ENCODE measurements at regions not wholly inside any gene's neighbourhood (a gene's known extent, or its start where the extent isn't known, plus 50 kb on each side); places are given as distances from the start of the nearest gene placed in this dataset.
"Not testable (repeated sequence)": the region's sequence is repeated elsewhere in the genome, so short reads cannot be mapped to it uniquely, and the experiment has no call there.

DNA sequence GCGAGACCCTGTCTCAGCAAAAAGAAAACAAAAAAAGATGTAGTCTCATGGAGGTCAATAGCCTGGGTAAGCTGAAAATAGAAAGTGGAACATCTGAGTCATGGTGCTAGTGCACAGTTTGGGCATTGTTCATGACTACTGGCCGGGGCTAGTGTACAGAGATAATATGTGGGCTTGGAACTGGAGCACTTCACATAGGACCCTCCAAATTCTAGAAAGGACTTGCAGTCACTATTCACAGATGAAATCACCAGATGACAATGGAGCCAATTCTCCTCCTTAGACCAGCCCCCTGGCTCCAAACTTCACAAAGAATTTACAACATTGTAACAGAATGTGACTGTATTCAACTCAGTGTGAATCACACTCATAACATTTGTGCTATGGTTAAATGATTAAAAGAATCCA lies 367.8 kb upstream of the SLC7A11 start:
- no peak for DNase-seq

DNA sequence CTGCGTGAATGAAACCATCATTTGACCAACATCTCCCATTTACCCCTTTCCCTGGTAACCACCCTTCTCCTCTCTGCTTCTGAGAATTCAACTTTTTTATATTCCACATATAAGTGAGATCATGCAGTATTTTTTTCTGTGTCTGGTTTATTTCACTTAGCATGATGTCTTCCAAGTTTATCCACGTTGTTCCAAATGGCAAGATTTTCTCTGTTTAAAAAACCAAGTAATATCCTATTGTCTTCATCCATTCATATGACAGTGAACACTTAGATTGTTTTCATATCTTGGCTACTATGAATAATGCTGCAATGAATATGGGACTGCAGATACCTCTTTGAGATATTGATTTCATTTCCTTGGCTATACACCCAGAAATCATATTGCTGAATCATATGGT lies 362.4 kb upstream of the SLC7A11 start:
- no peak for DNase-seq

DNA sequence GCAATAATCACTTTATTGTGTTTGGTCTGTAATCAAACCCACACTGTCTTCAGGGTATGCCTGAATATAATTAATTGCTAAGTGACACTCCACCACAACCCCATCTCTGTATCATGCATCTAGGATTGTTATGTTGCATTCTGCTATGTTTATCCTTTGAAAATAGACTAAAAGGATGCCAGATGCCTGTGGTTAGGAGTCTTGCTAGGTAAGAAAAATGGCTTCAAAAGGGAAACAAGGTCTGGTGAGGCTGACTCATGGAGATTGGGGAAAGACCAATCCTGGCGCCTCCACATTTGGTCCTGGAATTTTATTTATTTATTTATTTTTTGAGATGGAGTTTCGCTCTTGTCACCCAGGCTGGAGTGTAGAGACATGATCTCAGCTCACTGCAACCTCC lies 360.5 kb upstream of the SLC7A11 start:
- no peak for DNase-seq

- DNase-seq, result no peak
These were observed 357.8 kb upstream of the SLC7A11 start for GRCh38 chr4:138599965-138600364.

- DNase-seq, result no peak
These were observed 356.1 kb upstream of the SLC7A11 start for GRCh38 chr4:138598226-138598625.

- no peak for DNase-seq
These were observed 354.7 kb upstream of the SLC7A11 start for GRCh38 chr4:138596896-138597295.

DNA sequence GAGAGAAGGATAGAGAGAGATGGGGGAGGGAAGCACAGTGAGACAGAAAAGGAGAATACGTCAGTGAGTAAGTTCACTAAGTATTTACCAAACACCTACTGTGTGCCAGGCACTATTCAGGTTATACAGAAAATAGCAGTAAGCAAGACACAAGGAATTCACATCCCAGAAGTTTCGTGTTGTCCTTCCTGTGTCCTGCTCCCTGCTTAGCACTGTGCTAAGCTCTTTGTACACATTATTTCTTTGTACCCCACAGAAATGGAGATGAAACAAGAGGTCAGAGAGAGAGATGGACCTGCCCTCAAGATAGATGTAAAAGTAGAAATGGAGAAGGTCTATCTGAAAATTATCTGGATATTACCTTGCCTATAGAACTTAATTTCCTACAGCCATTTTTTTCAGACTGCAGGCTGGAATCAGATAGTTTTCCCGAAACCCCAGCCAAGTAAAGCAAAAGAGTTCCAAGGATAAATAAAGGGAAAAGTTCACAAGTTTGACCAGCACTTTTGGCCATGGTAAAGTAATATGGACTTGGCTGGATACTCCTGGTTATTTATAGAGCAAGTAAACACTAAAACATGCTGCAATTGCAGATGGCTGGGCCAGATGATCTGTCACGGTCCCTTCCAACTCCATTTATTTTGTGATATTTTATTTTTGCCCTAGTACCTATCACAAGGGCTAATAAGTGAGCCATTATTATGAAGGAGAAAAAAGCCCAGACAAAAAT lies 353.7 kb upstream of the SLC7A11 start:
- no peak for DNase-seq

DNA sequence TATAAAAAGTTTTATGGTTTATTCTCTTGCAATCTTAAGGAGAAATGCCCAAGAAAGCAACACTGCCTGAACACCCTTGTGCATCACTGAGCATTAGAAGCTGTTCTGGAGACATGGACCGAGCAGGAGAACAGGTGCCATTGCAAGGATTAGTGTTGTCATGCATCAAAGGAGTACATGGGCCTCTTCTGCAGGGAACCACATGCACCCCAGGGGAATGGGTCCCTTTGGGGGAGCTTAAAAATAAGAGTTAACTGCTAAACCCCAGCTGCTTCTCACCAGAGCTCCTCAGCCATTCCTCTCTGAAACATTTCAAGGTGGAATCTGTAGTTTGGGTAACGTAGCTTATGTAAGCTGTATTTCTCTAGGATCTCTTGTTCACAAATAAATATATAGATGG lies 353.0 kb upstream of the SLC7A11 start:
- DNase-seq, result no peak

- no peak for DNase-seq
These were observed 350.6 kb upstream of the SLC7A11 start for GRCh38 chr4:138592796-138593195.

GRCh38 chr4:138591808-138592207 lies 349.7 kb upstream of the SLC7A11 start:
- DNase-seq, result no peak

- no peak for DNase-seq
These were observed 346.4 kb upstream of the SLC7A11 start for GRCh38 chr4:138588501-138588900.

DNA sequence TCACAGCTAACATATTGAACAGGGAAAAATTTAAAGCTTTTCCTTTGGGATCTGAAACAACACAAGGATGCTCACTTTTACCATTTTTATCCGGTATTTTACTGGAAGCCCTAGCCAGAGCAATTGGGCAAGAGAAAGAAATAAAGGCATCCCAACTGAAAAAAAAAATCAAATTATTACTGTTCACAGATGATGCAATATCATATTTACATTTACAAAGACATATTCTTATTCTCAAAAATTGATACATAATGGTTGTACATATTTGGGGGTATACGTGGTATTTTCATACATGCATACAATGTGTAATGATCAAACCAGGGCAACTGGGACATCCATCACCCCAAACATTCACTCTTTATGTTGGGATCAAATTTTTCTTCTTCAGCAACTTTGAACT lies 337.0 kb upstream of the SLC7A11 start:
- no peak for DNase-seq

DNA sequence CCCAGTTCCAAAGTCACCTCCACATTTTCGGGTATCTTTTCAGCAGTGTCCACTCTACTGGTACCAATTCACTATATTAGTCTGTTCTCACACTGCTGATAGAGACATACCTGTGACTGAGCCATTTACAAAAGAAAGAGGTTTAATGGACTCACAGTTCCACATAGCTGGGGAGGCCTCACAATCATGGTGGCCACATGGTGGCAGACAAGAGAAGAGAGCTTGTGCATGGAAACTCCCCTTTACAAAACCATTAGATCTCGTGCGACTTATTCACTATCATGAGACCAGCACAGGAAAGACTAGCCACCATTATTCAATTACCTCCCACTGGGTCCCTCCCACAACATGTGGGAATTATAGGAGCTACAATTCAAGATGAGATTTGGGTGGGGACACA lies 335.7 kb upstream of the SLC7A11 start:
- DNase-seq, result not testable (repeated sequence)

DNA sequence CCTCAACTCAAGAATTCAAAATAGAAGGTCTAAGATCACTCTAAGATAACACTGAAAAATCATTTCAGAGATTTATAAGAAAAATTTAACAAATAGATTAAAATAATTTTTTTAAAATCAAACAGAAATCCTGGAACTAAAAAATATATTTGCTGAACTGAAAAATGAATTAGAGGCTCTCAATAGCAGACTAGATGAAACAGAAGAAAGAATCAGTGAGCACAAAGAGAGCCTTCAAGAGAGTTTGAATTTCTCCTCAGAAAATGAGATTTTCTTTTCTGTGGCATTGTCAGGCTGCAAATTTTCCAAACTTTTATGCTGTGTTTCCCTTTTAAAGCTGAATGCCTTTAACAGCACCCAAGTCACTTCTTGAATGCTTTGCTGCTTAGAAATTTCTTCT lies 335.0 kb upstream of the SLC7A11 start:
- DNase-seq, result no peak

DNA sequence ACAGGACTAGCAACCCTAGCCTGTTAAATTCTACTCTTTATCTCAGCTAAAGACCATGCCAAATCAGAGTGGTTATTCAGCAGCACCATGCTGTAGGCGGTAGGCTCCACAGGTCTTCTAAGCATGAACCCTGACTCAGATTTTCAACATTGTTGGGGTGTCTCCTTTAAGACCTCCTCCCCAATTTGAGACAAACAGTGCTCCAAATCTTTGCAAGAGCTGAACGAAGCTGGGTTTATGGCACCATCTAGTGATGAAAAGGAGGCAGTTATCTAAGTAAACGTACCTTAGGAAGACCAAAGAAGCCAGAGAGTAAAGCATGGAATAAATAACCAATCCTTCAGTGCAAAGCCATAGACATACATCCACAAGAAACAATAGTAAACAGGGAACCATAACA lies 334.5 kb upstream of the SLC7A11 start:
- no peak for DNase-seq

GRCh38 chr4:138573246-138573645 lies 331.1 kb upstream of the SLC7A11 start:
- no peak for DNase-seq

- DNase-seq, result no peak
These were observed 329.9 kb upstream of the SLC7A11 start for GRCh38 chr4:138572007-138572406.

GRCh38 chr4:138567696-138568095 lies 325.5 kb upstream of the SLC7A11 start:
- no peak for DNase-seq

- DNase-seq, result no peak
These were observed 323.4 kb upstream of the SLC7A11 start for GRCh38 chr4:138565576-138565975.

DNA sequence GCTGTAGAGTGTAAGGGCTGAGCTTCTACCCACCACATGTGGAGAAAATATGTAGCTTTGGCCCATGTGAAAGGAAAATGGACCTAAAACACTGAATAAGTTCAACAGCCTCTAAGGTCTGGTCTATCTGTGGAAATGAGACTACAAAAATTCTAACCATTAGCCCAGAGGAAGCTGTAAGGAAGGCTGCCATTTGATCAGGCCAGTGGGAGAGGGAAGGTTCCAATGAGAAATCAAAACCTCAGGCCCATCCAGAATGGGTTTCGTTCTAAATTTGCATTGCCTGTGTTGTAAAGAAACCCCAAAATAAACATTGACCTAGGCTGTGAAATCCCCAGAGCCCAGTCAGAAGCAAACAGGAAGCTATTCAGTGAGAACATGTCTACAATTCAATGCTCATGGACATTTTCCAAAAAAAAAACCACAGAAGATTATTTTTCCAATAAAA lies 320.4 kb upstream of the SLC7A11 start:
- no peak for DNase-seq

GRCh38 chr4:138561906-138562305 lies 319.8 kb upstream of the SLC7A11 start:
- no peak for DNase-seq

- no peak for DNase-seq
These were observed 319.2 kb upstream of the SLC7A11 start for GRCh38 chr4:138561276-138561880.

DNA sequence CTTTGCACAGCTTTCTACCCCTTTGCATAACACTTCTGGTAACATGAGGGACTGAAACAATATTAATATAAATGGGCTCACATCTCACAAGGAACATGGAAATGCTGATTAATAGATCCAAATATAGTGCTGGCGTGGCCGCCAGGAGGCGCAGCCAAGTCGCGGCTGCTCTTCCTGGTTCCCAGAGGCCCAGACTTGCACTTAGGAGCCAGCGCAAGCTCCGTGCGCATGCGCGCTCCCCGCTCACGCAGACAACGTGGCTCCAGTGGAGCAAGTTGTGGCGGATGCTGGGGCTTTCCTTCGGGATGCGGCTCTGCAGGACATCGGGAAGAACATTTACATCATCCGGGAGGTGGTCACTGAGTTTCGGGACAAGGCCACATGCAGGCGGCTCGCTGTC lies 318.3 kb upstream of the SLC7A11 start:
- no peak for DNase-seq

- DNase-seq, result no peak
These were observed 316.7 kb upstream of the SLC7A11 start for GRCh38 chr4:138558886-138559285.

GRCh38 chr4:138555584-138555983 lies 313.4 kb upstream of the SLC7A11 start:
- no peak for DNase-seq

Measured in stimulated activated CD4-positive, alpha-beta T cell treated with anti-CD3 and anti-CD28 coated beads, Interleukin-2, amount 100 ng/mL, for 24 hours (primary cell).